H9 (cell line): ENCODE measurements at regions not wholly inside any gene's neighbourhood (a gene's known extent, or its start where the extent isn't known, plus 50 kb on each side); places are given as distances from the start of the nearest gene placed in this dataset.

Source experiments
- DNase-seq: peaks from one replicate; pipeline ENCODE4 v3.0.0-alpha.2; 2017
- H2AFZ ChIP-seq: one replicate; pipeline ENCODE4 v1.6.1; 2013; ENCODE audit warnings: mild to moderate bottlenecking, low read length, control low read depth, moderate library complexity
- H2AK5ac ChIP-seq: 2 replicates; pipeline ENCODE4 v1.6.1; 2013; ENCODE audit warnings: low read length, control low read depth, mixed read lengths; ENCODE audit not compliant: insufficient read length
- H2BK120ac ChIP-seq: one replicate; pipeline ENCODE4 v1.6.1; 2013; ENCODE audit warnings: low read depth, mild to moderate bottlenecking, low read length, control low read depth, inconsistent platforms; ENCODE audit not compliant: poor library complexity, severe bottlenecking
- H2BK12ac ChIP-seq: 2 replicates; pipeline ENCODE4 v1.6.1; 2013; ENCODE audit warnings: low read length, control low read depth, mixed read lengths, low read depth; ENCODE audit not compliant: insufficient read length
- H2BK15ac ChIP-seq: 2 replicates; pipeline ENCODE4 v1.6.1; 2013; ENCODE audit warnings: low read depth, low read length, control low read depth
- H2BK20ac ChIP-seq: one replicate; pipeline ENCODE4 v1.6.1; 2013; ENCODE audit warnings: low read depth, mild to moderate bottlenecking, low read length, control low read depth, inconsistent platforms; ENCODE audit not compliant: poor library complexity, severe bottlenecking
- H2BK5ac ChIP-seq: 2 replicates; pipeline ENCODE4 v1.6.1; 2013; ENCODE audit warnings: low read length, control low read depth, mixed read lengths; ENCODE audit not compliant: insufficient read length
- H3K14ac ChIP-seq: 2 replicates; pipeline ENCODE4 v1.6.1; 2013; ENCODE audit warnings: low read length, control low read depth; ENCODE audit not compliant: insufficient read depth
- H3K18ac ChIP-seq: 2 replicates; pipeline ENCODE4 v1.6.1; 2013; ENCODE audit warnings: low read depth, mild to moderate bottlenecking, mixed read lengths, low read length, control low read depth; ENCODE audit not compliant: insufficient read length
- H3K23ac ChIP-seq: 2 replicates; pipeline ENCODE4 v1.6.1; 2013; ENCODE audit warnings: low read length, control low read depth, mixed read lengths, low read depth; ENCODE audit not compliant: insufficient read length
- H3K23me2 ChIP-seq: 2 replicates; pipeline ENCODE4 v1.6.1; 2013; ENCODE audit warnings: low read depth, mild to moderate bottlenecking, mixed read lengths, low read length, control low read depth; ENCODE audit not compliant: insufficient read length, poor library complexity, severe bottlenecking
- H3K27ac ChIP-seq: 2 replicates; pipeline ENCODE4 v1.5.1; 2013; ENCODE audit warnings: low read length, control low read depth, mixed read lengths, low read depth; ENCODE audit not compliant: insufficient read length
- H3K27me3 ChIP-seq: 2 replicates; pipeline ENCODE4 v1.6.1; 2013; ENCODE audit warnings: low read length, control low read depth, inconsistent platforms; ENCODE audit not compliant: insufficient read depth
- H3K4ac ChIP-seq: 2 replicates; pipeline ENCODE4 v1.6.1; 2013; ENCODE audit warnings: low read depth, mild to moderate bottlenecking, control low read depth, inconsistent platforms, low read length, moderate library complexity
- H3K4me1 ChIP-seq: 2 replicates; pipeline ENCODE4 v1.6.1; 2013; ENCODE audit warnings: low read length, control low read depth, inconsistent platforms; ENCODE audit not compliant: insufficient read depth
- H3K4me2 ChIP-seq: 2 replicates; pipeline ENCODE4 v1.6.1; 2013; ENCODE audit warnings: low read length, control low read depth, mixed read lengths; ENCODE audit not compliant: insufficient read length, insufficient read depth
- H3K56ac ChIP-seq: 2 replicates; pipeline ENCODE4 v1.6.1; 2013; ENCODE audit warnings: low read depth, mild to moderate bottlenecking, mixed read lengths, low read length, control low read depth; ENCODE audit not compliant: insufficient read length
- H3K79me1 ChIP-seq: 2 replicates; pipeline ENCODE4 v1.6.1; 2013; ENCODE audit warnings: low read depth, mild to moderate bottlenecking, moderate library complexity, low read length, control low read depth, inconsistent platforms; ENCODE audit not compliant: insufficient read depth, poor library complexity, severe bottlenecking
- H3K79me2 ChIP-seq: 2 replicates; pipeline ENCODE4 v1.6.1; 2013; ENCODE audit warnings: low read length, control low read depth, inconsistent platforms; ENCODE audit not compliant: insufficient read depth
- H3K9ac ChIP-seq: 2 replicates; pipeline ENCODE4 v1.6.1; 2013; ENCODE audit warnings: low read length, control low read depth, mixed read lengths; ENCODE audit not compliant: insufficient read length; ENCODE audit errors: extremely low read depth
- H3K9me3 ChIP-seq: one replicate; pipeline ENCODE4 v1.6.1; 2013; ENCODE audit warnings: low read depth, low read length, inconsistent platforms; ENCODE audit not compliant: control insufficient read depth
- H3T11ph ChIP-seq: one replicate; pipeline ENCODE4 v1.6.1; 2013; ENCODE audit warnings: mild to moderate bottlenecking, low read length, control low read depth, inconsistent platforms
- H4K20me1 ChIP-seq: one replicate; pipeline ENCODE4 v1.6.1; 2013; ENCODE audit not compliant: control insufficient read depth, insufficient read length, insufficient read depth
- H4K5ac ChIP-seq: 2 replicates; pipeline ENCODE4 v1.6.1; 2013; ENCODE audit warnings: low read depth, mild to moderate bottlenecking, mixed read lengths, low read length, control low read depth; ENCODE audit not compliant: insufficient read length
- H4K8ac ChIP-seq: replicated peaks from 2 replicates; pipeline ENCODE4 v1.6.1; 2013; ENCODE audit warnings: low read length, control low read depth, mixed read lengths, low read depth; ENCODE audit not compliant: insufficient read length
- H4K91ac ChIP-seq: 2 replicates; pipeline ENCODE4 v1.6.1; 2013; ENCODE audit warnings: low read depth, mild to moderate bottlenecking, moderate library complexity, mixed read lengths, low read length, control low read depth; ENCODE audit not compliant: insufficient read length
- H3K27ac Mint-ChIP-seq, 3 experiments: 2 replicates in 2 of 3; 3 replicates in 1 of 3; pipeline ENCODE4 v1.8.0; 2020 to 2021; ENCODE audit warnings: mixed read lengths in 3 of 3, mild to moderate bottlenecking in 1 of 3, moderate library complexity in 1 of 3
- H3K27me3 Mint-ChIP-seq: 2 replicates; pipeline ENCODE4 v1.8.0; 2021; ENCODE audit warnings: low read depth, mild to moderate bottlenecking, moderate library complexity, mixed read lengths
- H3K36me3 Mint-ChIP-seq, 3 experiments: 2 replicates in 2 of 3; 3 replicates in 1 of 3; pipeline ENCODE4 v1.8.0; 2020 to 2021; ENCODE audit warnings: low read depth in 3 of 3, mixed read lengths in 3 of 3; ENCODE audit not compliant: insufficient read depth in 1 of 3
- H3K4me1 Mint-ChIP-seq, 2 experiments: 2 replicates each; pipeline ENCODE4 v1.8.0; 2020; ENCODE audit warnings: mixed read lengths in 2 of 2
- H3K4me3 Mint-ChIP-seq, 2 experiments: 2 replicates in 1 of 2; 3 replicates in 1 of 2; pipeline ENCODE4 v1.8.0; 2020 to 2021; ENCODE audit warnings: mild to moderate bottlenecking in 2 of 2, mixed read lengths in 2 of 2, moderate library complexity in 1 of 2
- H3K9me3 Mint-ChIP-seq, 2 experiments: 2 replicates in 1 of 2; 3 replicates in 1 of 2; pipeline ENCODE4 v1.8.0; 2020; ENCODE audit warnings: mild to moderate bottlenecking in 2 of 2, mixed read lengths in 2 of 2, moderate library complexity in 1 of 2
- CTCF ChIP-seq: fragments of 200-600 bp; sonication (generic); conservative IDR thresholded peaks from 3 replicates; pipeline ENCODE4 v1.8.0; 2021; ENCODE audit warnings: antibody characterized with exemption, mild to moderate bottlenecking
- WGBS: extraction: QIAGEN DNeasy Blood & Tissue Kit; methylation state at CpG from one replicate; pipeline ENCODE4 v1.1.7; 2013; ENCODE audit warnings: missing lambda C conversion rate, low lambda C conversion rate, mixed read lengths; ENCODE audit not compliant: insufficient read length; ENCODE audit errors: extremely low coverage; 5-methylcytosine and 5-hydroxymethylcytosine counted together

DNA sequence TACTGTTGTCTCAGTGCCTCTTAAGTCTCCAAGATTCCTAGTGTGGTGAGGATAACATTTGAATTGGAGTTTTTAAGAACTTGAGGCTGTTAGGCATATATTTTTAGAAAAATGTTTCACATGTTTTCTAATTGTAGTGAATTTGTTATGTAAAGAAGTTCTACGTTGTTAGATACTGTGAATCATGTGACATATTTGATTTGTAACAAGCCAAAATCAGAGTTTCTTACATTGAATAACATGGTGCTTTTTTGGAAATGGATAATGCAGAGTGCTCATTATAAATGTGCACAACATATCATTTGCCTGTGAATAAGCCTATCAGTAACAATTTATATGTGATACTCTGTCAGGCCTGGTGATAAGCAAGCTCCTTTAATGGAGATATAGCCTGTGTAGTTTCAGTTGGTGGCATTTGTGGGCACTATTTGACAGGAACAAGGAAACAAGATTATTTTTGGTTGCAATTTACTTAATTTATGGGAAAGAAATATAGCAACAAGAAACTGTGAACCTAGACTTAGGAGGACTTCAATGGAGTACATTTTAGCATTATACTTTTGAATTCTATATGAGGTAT is 328.8 kb downstream of the ARPP21 start:
- no peaks in the 10 kb centered on the region for H4K20me1 ChIP-seq
- no peaks in the 10 kb centered on the region for H3K79me2 ChIP-seq
- no peaks in the 10 kb centered on the region; a peak in 2 of 5 replicates for H3K9me3 Mint-ChIP-seq
- H3T11ph ChIP-seq, result no peak overlapping the region
- no peaks in the 10 kb centered on the region for H3K4me1 ChIP-seq
- H3K4ac ChIP-seq, result no peak overlapping the region
- no peak overlapping the region for H2BK120ac ChIP-seq
- no peaks in the 10 kb centered on the region for H3K27me3 Mint-ChIP-seq
- no peak overlapping the region for H4K8ac ChIP-seq
- H3K36me3 Mint-ChIP-seq, result no peaks in the 10 kb centered on the region
- H2AFZ ChIP-seq, result no peak overlapping the region
- H3K56ac ChIP-seq, result no peak overlapping the region
- TF ChIP-seq CTCF, result no peak
- no peak overlapping the region for H3K4me3 Mint-ChIP-seq
- no peak overlapping the region for H4K5ac ChIP-seq
- H2BK15ac ChIP-seq, result no peak overlapping the region
- H3K4me1 Mint-ChIP-seq, result peaks cover 6 to 13% of the 10 kb centered on the region in 2 experiments
- no CpG with 5 or more reads among the region's 1 CpG for WGBS
- no peak overlapping the region for H3K27ac ChIP-seq
- no peaks in the 10 kb centered on the region for H3K9me3 ChIP-seq
- H3K27ac Mint-ChIP-seq, result no peak overlapping the region
- no peak overlapping the region for H3K4me2 ChIP-seq
- H2BK5ac ChIP-seq, result no peak overlapping the region
- no peaks in the 10 kb centered on the region for H3K23me2 ChIP-seq
- no peak overlapping the region for H4K91ac ChIP-seq
- H3K23ac ChIP-seq, result no peak overlapping the region
- H3K18ac ChIP-seq, result no peak overlapping the region
- H3K14ac ChIP-seq, result no peak overlapping the region
- H3K79me1 ChIP-seq, result no peaks in the 10 kb centered on the region
- no peak overlapping the region for H2AK5ac ChIP-seq
- no peak for DNase-seq
- H3K27me3 ChIP-seq, result no peaks in the 10 kb centered on the region
- H3K9ac ChIP-seq, result no peak overlapping the region
- no peak overlapping the region for H2BK12ac ChIP-seq
- H2BK20ac ChIP-seq, result no peak overlapping the region
